CD4-positive, alpha-beta T cell treated with Interleukin-6 at 100 ng/mL for 8 hours (primary cell): ENCODE measurements at regions not wholly inside any gene's neighbourhood (a gene's known extent, or its start where the extent isn't known, plus 50 kb on each side); places are given as distances from the start of the nearest gene placed in this dataset.
"Not testable (repeated sequence)": the region's sequence is repeated elsewhere in the genome, so short reads cannot be mapped to it uniquely, and the experiment has no call there.

Source experiments
- DNase-seq: peaks from one replicate; pipeline ENCODE4 v3.0.0-alpha.2; 2020; ENCODE audit warnings: mixed read lengths, low spot score

- DNase-seq = no peak
Observed at GRCh38 chr1:182159443-182159842, 97.9 kb upstream of the ZNF648 start.

- no peak for DNase-seq
Observed at GRCh38 chr1:182157187-182157586, 95.7 kb upstream of the ZNF648 start.

GRCh38 chr1:182154425-182154824 is 92.9 kb upstream of the ZNF648 start:
- DNase-seq = not testable (repeated sequence)

- no peak for DNase-seq
Observed at GRCh38 chr1:182149411-182149965, 88.0 kb upstream of the ZNF648 start.

GRCh38 chr1:182147951-182148350 is 86.4 kb upstream of the ZNF648 start:
- no peak for DNase-seq

GRCh38 chr1:182147136-182147820 is 85.8 kb upstream of the ZNF648 start:
- DNase-seq = no peak

GRCh38 chr1:182146286-182146685 is 84.8 kb upstream of the ZNF648 start:
- DNase-seq = no peak

- DNase-seq = no peak
Observed at GRCh38 chr1:182145441-182145840, 83.9 kb upstream of the ZNF648 start.

- no peak for DNase-seq
Observed at GRCh38 chr1:182144646-182145030, 83.1 kb upstream of the ZNF648 start.

GRCh38 chr1:182143825-182144645 is 82.5 kb upstream of the ZNF648 start:
- no peak for DNase-seq

GRCh38 chr1:182143154-182143657 is 81.7 kb upstream of the ZNF648 start:
- DNase-seq = peak; percentile 82

- no peak for DNase-seq
Observed at GRCh38 chr1:182142621-182143020, 81.1 kb upstream of the ZNF648 start.

- DNase-seq = no peak
Observed at GRCh38 chr1:182141040-182141439, 79.5 kb upstream of the ZNF648 start.

GRCh38 chr1:182139496-182139895 is 78.0 kb upstream of the ZNF648 start:
- DNase-seq = no peak

GRCh38 chr1:182137546-182137945 is 76.0 kb upstream of the ZNF648 start:
- no peak for DNase-seq

GRCh38 chr1:182135946-182136345 is 74.4 kb upstream of the ZNF648 start:
- DNase-seq = no peak

GRCh38 chr1:182134257-182134656 is 72.7 kb upstream of the ZNF648 start:
- no peak for DNase-seq

GRCh38 chr1:182133181-182133580 is 71.7 kb upstream of the ZNF648 start:
- DNase-seq = no peak

- no peak for DNase-seq
Observed at GRCh38 chr1:182129398-182129797, 67.9 kb upstream of the ZNF648 start.

GRCh38 chr1:182128502-182128901 is 67.0 kb upstream of the ZNF648 start:
- DNase-seq = no peak

GRCh38 chr1:182127656-182128055 is 66.1 kb upstream of the ZNF648 start:
- DNase-seq = no peak

GRCh38 chr1:182126272-182126800 is 64.8 kb upstream of the ZNF648 start:
- no peak for DNase-seq

- DNase-seq = no peak
Observed at GRCh38 chr1:182122913-182123260, 61.4 kb upstream of the ZNF648 start.
